ENCODE measurements at regions not wholly inside any gene's neighbourhood (a gene's known extent, or its start where the extent isn't known, plus 50 kb on each side); places are given as distances from the start of the nearest gene placed in this dataset.
A peak's percentile ranks its signal among the peaks of the same experiment; 100 is the strongest.

GRCh38 chr11:69351460-69351859 lies 57.5 kb downstream of the MYEOV start:
- TF ChIP-seq FOS (IDR thresholded peaks at IDR 0.05; ENCODE audit: low read depth, low read length), result peak; percentile 53; the same call in 1 of the 2 replicates
- TF ChIP-seq SMC3 (IDR thresholded peaks at IDR 0.05; ENCODE audit: low read depth, low read length), result no peak
- no peak for TF ChIP-seq CHD1 (IDR thresholded peaks at IDR 0.05; ENCODE audit: low read depth, low read length)
- TF ChIP-seq CTCF (conservative IDR thresholded peaks at IDR 0.05; ENCODE audit: low read depth, low read length), result no peak
- TF ChIP-seq MAFK (IDR thresholded peaks at IDR 0.05; ENCODE audit: low read depth, low read length), result no peak
- no peak for TF ChIP-seq USF2 (IDR thresholded peaks at IDR 0.05; ENCODE audit: low read depth, low read length)
- no peak for TF ChIP-seq POLR2A (IDR thresholded peaks at IDR 0.05; ENCODE audit: low read depth, low read length)
- no peak for TF ChIP-seq RCOR1 (IDR thresholded peaks at IDR 0.05; ENCODE audit: insufficient replicate concordance, low read length)

All from IMR-90 (cell line).